Umbilical cord (tissue), 1 donor: ENCODE measurements at regions not wholly inside any gene's neighbourhood (a gene's known extent, or its start where the extent isn't known, plus 50 kb on each side); places are given as distances from the start of the nearest gene placed in this dataset.
"Not testable (repeated sequence)": the region's sequence is repeated elsewhere in the genome, so short reads cannot be mapped to it uniquely, and the experiment has no call there.

Source experiments
- DNase-seq: peaks from one replicate; pipeline ENCODE4 v3.0.0-alpha.2; 2015; ENCODE audit warnings: low spot score

- DNase-seq = not testable (repeated sequence)
Measured at GRCh38 chr5:53268241-53268640, 158.7 kb upstream of the MOCS2 start.

DNA sequence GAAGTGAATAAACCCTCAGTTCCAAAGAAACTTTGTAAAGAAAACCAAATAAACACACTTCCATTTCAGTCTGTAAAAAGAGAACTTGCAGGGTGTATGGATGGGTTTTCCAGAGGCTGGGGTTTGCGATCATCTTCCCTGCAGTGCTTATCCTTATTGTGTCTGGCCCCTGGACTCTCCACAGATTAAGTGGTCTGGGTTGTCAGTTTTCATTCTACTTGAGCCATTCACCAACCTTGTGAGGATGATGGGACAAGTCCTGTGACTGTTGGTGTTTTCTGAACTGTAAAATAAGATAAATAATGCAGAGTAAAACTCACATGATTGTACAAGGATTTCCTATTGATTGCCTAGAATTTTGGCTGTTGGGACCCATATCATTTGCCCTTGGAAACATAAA lies 166.1 kb upstream of the MOCS2 start:
- DNase-seq = no peak

GRCh38 chr5:53276825-53277224 lies 167.3 kb upstream of the MOCS2 start:
- peak; percentile 74 for DNase-seq

DNA sequence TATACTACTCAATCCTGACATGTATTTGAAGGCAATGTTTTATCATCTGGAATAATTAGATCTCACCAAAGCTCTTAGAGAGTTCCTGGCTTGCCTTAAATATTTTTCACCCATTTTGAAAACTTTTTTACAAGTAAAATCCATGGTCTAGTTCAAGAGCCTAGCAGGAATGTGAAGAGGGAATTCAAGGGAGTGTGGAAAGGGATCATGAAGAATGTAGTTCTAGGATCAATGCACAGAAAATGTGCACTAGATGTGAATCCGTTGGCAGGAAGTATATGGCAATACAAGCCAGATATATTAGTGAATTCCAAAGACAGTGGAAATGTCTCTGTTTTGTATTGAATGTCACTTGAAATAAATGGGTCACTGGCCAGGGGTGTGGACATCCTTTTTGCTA lies 167.9 kb upstream of the MOCS2 start:
- peak; percentile 43 for DNase-seq

GRCh38 chr5:53287573-53287972 lies 178.0 kb upstream of the MOCS2 start:
- no peak for DNase-seq

- DNase-seq = no peak
Measured at GRCh38 chr5:53288511-53288910, 179.0 kb upstream of the MOCS2 start.

GRCh38 chr5:53291047-53291446 lies 181.5 kb upstream of the MOCS2 start:
- DNase-seq = no peak

DNA sequence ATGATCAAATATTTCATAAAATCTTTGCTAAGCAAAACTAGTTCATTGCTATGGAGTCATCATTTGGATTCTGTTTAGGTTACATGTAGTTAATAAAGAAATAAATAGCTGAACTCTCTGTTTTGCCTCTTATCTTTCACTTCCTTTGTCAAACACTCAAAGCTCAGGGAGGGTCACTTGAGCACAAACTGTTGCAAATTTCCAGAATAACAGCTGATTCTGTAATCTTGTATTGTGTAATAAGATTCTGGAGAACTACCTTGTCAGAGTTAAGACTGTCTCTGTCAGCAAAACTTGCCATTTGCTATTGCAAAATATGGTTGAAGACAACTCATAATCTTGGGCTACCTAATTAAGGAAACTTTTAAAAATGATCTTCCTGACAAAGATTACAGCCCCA lies 182.0 kb upstream of the MOCS2 start:
- DNase-seq = peak; percentile 11

DNA sequence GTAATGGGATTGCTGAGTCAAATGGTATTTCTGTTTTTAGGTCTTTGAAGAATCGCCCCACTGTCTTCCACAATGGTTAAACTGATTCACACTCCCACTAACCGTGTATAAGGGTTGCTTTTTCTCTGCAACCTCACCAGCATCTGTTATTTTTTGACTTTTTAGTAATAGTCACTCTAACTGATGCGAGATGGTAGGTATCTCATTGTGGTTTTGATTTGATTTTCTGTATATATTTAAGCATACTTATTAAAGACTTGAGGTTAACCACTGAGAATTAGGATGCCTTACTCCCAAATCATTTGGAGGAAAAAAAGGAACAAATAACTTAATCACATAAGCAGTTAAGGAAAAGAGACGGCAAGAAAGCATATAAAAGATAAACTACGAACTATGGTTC lies 181.6 kb upstream of the FST start:
- DNase-seq = no peak

GRCh38 chr5:53302529-53302928 lies 177.9 kb upstream of the FST start:
- DNase-seq = peak; percentile 88

DNA sequence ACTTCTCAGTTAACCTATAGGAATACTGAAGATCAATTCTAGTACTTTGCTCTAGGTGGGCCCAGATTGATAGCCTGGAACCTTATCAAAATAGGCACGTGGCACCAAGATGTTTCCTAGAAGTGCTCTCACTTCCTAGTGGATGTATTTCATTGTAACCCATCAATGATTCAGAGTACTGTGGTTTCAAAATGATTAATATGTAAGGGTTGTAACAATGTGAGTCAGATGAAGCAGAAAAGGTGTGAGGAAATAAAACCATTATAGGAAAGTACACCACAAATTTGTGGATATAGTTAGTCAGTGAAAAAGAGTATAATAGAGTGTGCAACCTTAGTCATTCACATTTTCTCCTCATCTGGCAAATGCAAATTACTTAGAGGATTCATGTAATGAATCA lies 177.3 kb upstream of the FST start:
- DNase-seq = no peak

- DNase-seq = not testable (repeated sequence)
Measured at GRCh38 chr5:53305316-53305715, 175.1 kb upstream of the FST start.

- DNase-seq = no peak
Measured at GRCh38 chr5:53309653-53310052, 170.8 kb upstream of the FST start.

GRCh38 chr5:53311681-53312080 lies 168.7 kb upstream of the FST start:
- DNase-seq = peak; percentile 67

DNA sequence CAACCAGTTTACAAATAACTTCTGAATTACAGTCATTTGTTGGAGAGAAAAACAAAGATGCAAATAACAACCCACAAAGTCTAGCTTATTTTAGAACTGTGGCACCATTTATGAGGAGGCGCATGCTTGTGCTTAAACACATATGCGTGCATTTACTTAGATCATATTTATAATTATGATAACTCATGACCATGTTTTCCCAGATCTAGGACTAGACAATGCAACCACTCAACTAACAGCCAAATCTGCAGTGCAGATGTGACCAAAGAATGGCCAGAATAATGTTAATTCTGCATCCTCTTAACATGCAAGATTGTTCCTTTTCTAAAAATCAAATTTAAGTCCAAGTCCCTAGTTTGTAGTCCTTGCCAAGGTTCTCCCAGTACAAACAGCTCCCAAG lies 167.3 kb upstream of the FST start:
- no peak for DNase-seq

DNA sequence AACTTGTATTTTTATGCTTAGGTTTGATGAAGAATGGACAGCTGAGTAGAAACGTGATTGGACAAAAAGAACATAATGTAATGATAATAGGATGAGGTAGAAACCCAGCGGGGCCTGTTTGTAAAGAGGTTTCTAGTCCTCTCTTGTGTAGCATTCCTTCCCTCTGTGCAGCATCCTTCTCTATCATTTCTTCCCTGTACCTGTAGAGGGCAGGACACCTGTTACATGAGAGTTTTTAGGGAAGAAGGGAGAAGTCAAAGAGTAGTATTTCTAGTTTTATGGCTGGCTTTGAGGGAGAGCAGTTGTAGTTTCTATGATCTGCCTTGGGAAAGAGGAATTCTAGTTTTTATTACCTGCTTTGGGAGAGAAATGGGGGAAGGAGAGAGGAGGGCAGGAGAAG lies 162.1 kb upstream of the FST start:
- no peak for DNase-seq

DNA sequence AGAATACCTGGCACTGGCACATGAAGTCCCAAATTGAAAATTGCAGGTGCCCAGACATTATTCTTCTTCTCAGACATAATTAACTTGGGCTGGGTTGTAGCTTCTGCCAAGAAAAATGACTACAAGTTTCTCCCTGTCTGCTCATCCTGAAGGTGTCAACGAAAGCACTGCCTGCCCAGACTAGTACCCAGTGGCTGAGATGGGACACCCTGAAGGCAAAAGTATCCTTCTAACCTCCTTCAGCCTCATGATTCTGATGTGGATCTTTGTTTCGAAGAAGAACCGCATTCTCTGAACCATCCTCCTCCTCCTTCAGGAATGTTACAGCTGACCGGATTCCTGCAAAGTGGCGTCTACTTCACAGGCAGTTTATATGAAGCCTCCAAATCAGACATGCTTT lies 161.1 kb upstream of the FST start:
- peak; percentile 55 for DNase-seq

DNA sequence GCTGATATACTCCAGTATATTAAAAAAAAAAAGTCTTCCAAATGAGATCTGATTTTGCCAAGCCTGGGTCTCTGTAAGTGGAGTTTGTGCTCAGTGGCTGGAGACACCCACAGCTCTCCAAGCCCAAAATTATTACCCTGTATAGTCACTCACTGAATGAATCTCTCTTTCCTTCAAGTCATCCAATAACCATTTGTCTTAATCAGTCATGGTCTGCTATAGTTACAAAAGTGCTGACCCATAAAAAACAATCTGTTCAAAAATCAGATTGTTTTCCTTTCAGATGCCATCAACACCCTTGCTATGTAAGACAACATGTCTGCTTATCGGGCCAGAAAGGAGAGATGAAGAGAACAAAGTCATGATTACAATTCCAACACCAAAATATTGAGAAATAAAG lies 159.4 kb upstream of the FST start:
- no peak for DNase-seq

GRCh38 chr5:53321721-53322120 lies 158.7 kb upstream of the FST start:
- no peak for DNase-seq

- no peak for DNase-seq
Measured at GRCh38 chr5:53322257-53322656, 158.2 kb upstream of the FST start.

DNA sequence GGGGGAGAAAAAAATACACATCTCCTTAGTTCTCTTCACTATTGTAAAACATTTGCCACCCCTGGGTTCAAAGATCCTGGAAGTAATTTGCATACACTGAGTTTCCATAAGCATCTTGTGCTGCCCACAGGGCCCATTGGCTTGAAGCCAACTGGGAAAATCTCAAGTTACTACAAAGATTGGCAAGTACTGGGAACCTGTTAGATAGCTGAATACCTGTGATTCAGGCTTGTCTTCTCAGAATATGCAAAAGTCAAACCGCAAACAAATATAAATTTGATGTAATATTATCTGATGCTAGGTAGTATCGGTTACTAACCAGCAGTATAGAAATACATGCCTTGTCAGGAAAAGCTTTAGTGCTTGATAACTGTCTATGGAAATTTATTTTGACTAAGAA lies 156.9 kb upstream of the FST start:
- no peak for DNase-seq

DNA sequence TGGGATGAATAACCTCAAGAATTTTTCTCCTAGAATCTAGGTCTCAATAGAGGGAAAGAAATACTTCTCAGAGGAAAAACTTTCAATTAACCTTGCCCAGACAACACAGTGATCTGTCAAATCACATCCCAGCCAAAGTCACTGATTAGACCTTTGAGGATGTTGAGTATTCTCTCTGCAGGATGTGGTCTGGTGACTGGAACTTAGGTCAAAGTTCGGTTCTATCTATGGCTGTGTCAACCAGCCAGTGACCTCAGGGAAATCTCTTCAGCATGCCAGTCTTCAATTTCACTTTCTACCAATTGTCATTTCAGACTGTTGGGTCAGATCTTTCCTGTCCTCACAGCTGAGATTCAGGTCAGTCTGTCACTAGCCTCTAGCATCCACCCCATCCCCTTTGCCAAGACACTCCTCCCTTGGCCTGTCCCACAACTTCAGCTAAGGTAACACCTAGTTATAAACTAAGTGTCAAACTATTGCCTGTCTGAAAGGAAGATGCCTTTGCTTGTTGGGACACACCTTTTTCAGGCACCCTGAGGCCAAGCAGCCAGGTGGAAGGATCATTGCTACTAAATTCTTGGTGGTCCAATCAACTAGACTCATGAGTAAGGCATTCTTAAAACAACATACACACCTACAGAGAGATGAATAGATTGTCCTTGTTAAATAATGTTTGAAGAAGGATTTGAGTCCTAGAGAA lies 156.3 kb upstream of the FST start:
- DNase-seq = no peak

GRCh38 chr5:53326424-53327153 lies 153.8 kb upstream of the FST start:
- peak; percentile 61 for DNase-seq
